Caco-2 (cell line): ENCODE measurements at regions not wholly inside any gene's neighbourhood (a gene's known extent, or its start where the extent isn't known, plus 50 kb on each side); places are given as distances from the start of the nearest gene placed in this dataset.

Experiments used
- BruUV-seq: library from RNA; stranded (reverse); fragments of 400-500 nt; replicated peaks from 2 replicates; lab custom pipeline; 2021; lab: Mats Ljungman, UMichigan
- CTCF ChIA-PET: fragments of 300-600 bp; sonication (Branson Sonifier 250); formaldehyde crosslinking; loops from one replicate; lab custom pipeline; 2022; ENCODE audit warnings: antibody characterized with exemption; lab: Charles Lee
- POLR2A ChIA-PET: fragments of 300-600 bp; sonication (Branson Sonifier 250); formaldehyde crosslinking; loops from one replicate; lab custom pipeline; 2022; ENCODE audit warnings: antibody characterized with exemption; lab: Charles Lee
- DNase-seq, 2 experiments: peaks; one replicate each; pipeline versions ENCODE4 v3.0.0 to v3.0.0-alpha.2; 2020 to 2022
- H3K27me3 ChIP-seq: replicated peaks from 2 replicates; pipeline ENCODE4 v1.6.0; 2011; ENCODE audit warnings: low read length; ENCODE audit not compliant: control insufficient read depth, insufficient read depth
- H3K36me3 ChIP-seq: 2 replicates; pipeline ENCODE4 v1.5.1; 2011; ENCODE audit warnings: low read length; ENCODE audit not compliant: control insufficient read depth, insufficient read depth
- H3K4me1 ChIP-seq: fragments of 250-450 bp; sonication (Bioruptor Pico); 2 replicates; pipeline ENCODE4 v1.5.1; 2020; ENCODE audit warnings: mild to moderate bottlenecking
- H3K4me3 ChIP-seq: 2 replicates; pipeline ENCODE4 v1.5.1; 2011; ENCODE audit warnings: low read depth, mild to moderate bottlenecking, control low read depth, low read length
- H3K9me3 ChIP-seq: fragments of 250-450 bp; sonication (Bioruptor Pico); 2 replicates; pipeline ENCODE4 v1.5.1; 2020; ENCODE audit warnings: mild to moderate bottlenecking, moderate library complexity
- H3K27ac Mint-ChIP-seq: one replicate; pipeline ENCODE4 v1.8.0; 2022; ENCODE audit warnings: mixed read lengths; ENCODE audit not compliant: unreplicated experiment
- H3K27me3 Mint-ChIP-seq: one replicate; pipeline ENCODE4 v1.8.0; 2022; ENCODE audit warnings: mixed read lengths; ENCODE audit not compliant: insufficient read depth, unreplicated experiment
- H3K36me3 Mint-ChIP-seq: one replicate; pipeline ENCODE4 v1.8.0; 2022; ENCODE audit warnings: mild to moderate bottlenecking, mixed read lengths; ENCODE audit not compliant: insufficient read depth, unreplicated experiment
- H3K4me1 Mint-ChIP-seq: one replicate; pipeline ENCODE4 v1.8.0; 2022; ENCODE audit warnings: low read depth, mixed read lengths; ENCODE audit not compliant: unreplicated experiment
- H3K4me3 Mint-ChIP-seq: one replicate; pipeline ENCODE4 v1.8.0; 2022; ENCODE audit warnings: mild to moderate bottlenecking, moderate library complexity, mixed read lengths; ENCODE audit not compliant: unreplicated experiment
- H3K9me3 Mint-ChIP-seq: one replicate; pipeline ENCODE4 v1.8.0; 2022; ENCODE audit warnings: mixed read lengths; ENCODE audit not compliant: unreplicated experiment
- intact Hi-C: fragments of 100-400 bp; cut with micrococcal nuclease; formaldehyde crosslinking; loops from one replicate; pipeline ENCODE4 v1.10.0; 2022; ENCODE audit not compliant: unreplicated experiment
- TF ChIP-seq, protein P1 (sequence below), 2 experiments: fragments of 200-600 bp in 1 of 2; IDR thresholded peaks; 1 replicate in 1 of 2; 2 replicates in 1 of 2; pipeline versions ENCODE4 v1.5.1 to v1.8.0; 2011 to 2022; ENCODE audit warnings: antibody characterized with exemption in 1 of 2, control low read depth in 1 of 2, inconsistent platforms in 1 of 2, low read depth in 1 of 2, low read length in 1 of 2, mild to moderate bottlenecking in 1 of 2, moderate library complexity in 1 of 2; ENCODE audit not compliant: insufficient read depth in 1 of 2, severe bottlenecking in 1 of 2, unreplicated experiment in 1 of 2

DNA sequence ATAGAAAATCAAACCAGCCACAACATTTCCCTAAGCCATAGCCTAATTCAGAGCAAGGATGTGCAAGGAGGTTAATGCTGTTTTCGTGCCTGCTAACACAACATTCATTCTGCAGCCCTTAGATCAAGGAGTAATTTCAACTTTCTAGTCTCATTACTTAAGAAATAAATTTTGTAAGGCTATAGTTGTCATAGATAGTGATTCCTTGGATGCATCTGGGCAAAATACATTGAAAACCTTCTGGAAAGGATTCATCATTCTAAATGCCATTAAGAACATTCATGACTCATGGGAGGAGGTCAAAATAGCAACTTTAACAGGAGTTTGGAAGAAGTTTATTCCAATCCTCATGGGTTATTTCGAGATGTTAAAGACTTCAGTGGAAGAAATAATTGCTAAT lies 283.2 kb downstream of the RPAP3 start:
- Histone ChIP-seq H3K4me3 (no peak overlapping the region), H3K36me3 (no peaks in the 10 kb centered on the region), H3K9me3 (no peaks in the 10 kb centered on the region; the same call in 1 of the 2 replicates), H3K4me1 (no peaks in the 10 kb centered on the region), H3K27me3 (no peaks in the 10 kb centered on the region)
- Mint-ChIP-seq H3K9me3 (no peaks in the 10 kb centered on the region), H3K4me1 (no peaks in the 10 kb centered on the region), H3K27me3 (peaks cover 11% of the 10 kb centered on the region), H3K27ac (no peak overlapping the region), H3K4me3 (no peak overlapping the region), H3K36me3 (no peaks in the 10 kb centered on the region)
- POLR2A ChIA-PET = no interaction called here
- no TSS peak for BruUV-seq
- TF ChIP-seq, protein P1, sequence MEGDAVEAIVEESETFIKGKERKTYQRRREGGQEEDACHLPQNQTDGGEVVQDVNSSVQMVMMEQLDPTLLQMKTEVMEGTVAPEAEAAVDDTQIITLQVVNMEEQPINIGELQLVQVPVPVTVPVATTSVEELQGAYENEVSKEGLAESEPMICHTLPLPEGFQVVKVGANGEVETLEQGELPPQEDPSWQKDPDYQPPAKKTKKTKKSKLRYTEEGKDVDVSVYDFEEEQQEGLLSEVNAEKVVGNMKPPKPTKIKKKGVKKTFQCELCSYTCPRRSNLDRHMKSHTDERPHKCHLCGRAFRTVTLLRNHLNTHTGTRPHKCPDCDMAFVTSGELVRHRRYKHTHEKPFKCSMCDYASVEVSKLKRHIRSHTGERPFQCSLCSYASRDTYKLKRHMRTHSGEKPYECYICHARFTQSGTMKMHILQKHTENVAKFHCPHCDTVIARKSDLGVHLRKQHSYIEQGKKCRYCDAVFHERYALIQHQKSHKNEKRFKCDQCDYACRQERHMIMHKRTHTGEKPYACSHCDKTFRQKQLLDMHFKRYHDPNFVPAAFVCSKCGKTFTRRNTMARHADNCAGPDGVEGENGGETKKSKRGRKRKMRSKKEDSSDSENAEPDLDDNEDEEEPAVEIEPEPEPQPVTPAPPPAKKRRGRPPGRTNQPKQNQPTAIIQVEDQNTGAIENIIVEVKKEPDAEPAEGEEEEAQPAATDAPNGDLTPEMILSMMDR (IDR thresholded peaks at IDR 0.05; ENCODE audit: insufficient read depth in 1 of 2, low read depth in 1 of 2, low read length in 1 of 2, severe bottlenecking in 1 of 2, unreplicated experiment in 1 of 2) = no peak
- no peak for DNase-seq
- CTCF ChIA-PET = no interaction called here
- intact Hi-C loops = no loop called here

DNA sequence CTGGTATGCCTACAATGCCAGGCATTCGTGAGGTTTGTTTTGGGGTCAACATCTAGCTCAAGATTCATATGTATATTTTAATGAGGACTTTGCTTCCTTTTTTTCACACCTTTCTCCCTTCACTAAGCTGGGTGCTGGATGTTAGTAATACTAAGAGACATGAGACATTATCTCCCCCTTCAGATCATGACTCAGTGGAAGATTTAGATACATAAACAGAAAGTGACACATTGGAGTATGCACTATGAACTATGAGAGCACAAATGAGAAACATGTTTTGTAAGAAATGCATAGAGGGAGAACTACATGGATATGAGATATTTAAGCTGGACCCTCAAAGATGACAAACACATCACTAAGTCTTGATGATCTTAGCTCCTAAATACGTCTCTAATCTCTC lies 286.3 kb downstream of the RPAP3 start:
- CTCF ChIA-PET = no interaction called here
- Histone ChIP-seq H3K36me3 (no peaks in the 10 kb centered on the region), H3K9me3 (no peaks in the 10 kb centered on the region; the same call in 1 of the 2 replicates), H3K4me3 (no peak overlapping the region), H3K27me3 (no peaks in the 10 kb centered on the region), H3K4me1 (no peaks in the 10 kb centered on the region)
- Mint-ChIP-seq H3K27ac (no peak overlapping the region), H3K4me3 (no peak overlapping the region), H3K9me3 (no peaks in the 10 kb centered on the region), H3K27me3 (peaks cover 11% of the 10 kb centered on the region), H3K36me3 (no peaks in the 10 kb centered on the region), H3K4me1 (no peaks in the 10 kb centered on the region)
- intact Hi-C loops = no loop called here
- no TSS peak for BruUV-seq
- TF ChIP-seq, protein P1 (IDR thresholded peaks at IDR 0.05; ENCODE audit: insufficient read depth in 1 of 2, low read depth in 1 of 2, low read length in 1 of 2, severe bottlenecking in 1 of 2, unreplicated experiment in 1 of 2) = no peak
- no peak for DNase-seq
- POLR2A ChIA-PET = no interaction called here

DNA sequence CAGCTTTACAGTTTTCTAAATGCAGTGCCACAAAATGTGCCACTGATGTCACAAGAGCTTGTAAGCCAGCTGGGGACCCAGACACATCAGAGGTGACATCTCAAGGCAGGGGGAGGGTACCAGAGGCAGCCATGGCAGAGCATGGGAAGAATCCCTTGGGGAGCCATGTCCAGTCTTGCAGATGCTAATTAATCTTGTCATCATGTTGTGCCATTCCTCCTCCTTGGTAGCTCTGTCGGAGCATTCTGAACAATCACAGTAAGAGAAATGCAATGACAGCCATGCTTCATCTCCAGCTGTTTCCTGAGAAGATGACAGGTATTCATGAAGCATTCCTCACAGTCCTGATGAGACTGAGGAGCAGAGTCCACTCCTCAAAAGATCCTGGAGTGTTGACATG lies 287.9 kb downstream of the RPAP3 start:
- CTCF ChIA-PET = interaction anchor here (0.6 kb wide), 1 partner anchor 236 kb away, joined by 4 read pairs; no protein-coding TSS in a partner anchor
- Histone ChIP-seq H3K36me3 (no peaks in the 10 kb centered on the region), H3K4me3 (no peak overlapping the region), H3K27me3 (no peaks in the 10 kb centered on the region), H3K4me1 (no peaks in the 10 kb centered on the region), H3K9me3 (no peaks in the 10 kb centered on the region; the same call in 1 of the 2 replicates)
- Mint-ChIP-seq H3K36me3 (no peaks in the 10 kb centered on the region), H3K4me1 (peaks cover 9% of the 10 kb centered on the region), H3K27me3 (peaks cover 11% of the 10 kb centered on the region), H3K27ac (no peak overlapping the region), H3K9me3 (no peaks in the 10 kb centered on the region), H3K4me3 (no peak overlapping the region)
- POLR2A ChIA-PET = no interaction called here
- intact Hi-C loops = no loop called here
- no peak for DNase-seq
- no TSS peak for BruUV-seq
- TF ChIP-seq, protein P1 (IDR thresholded peaks at IDR 0.05; ENCODE audit: insufficient read depth in 1 of 2, low read depth in 1 of 2, low read length in 1 of 2, severe bottlenecking in 1 of 2, unreplicated experiment in 1 of 2) = no peak
